ENCODE measurements at regions not wholly inside any gene's neighbourhood (a gene's known extent, or its start where the extent isn't known, plus 50 kb on each side); places are given as distances from the start of the nearest gene placed in this dataset.

- TF ChIP-seq SCRT1 (tag by site-specific recombination; IDR thresholded peaks at IDR 0.05; ENCODE audit: borderline replicate concordance) (no peak), TCF7L2 (IDR thresholded peaks at IDR 0.05; ENCODE audit: borderline replicate concordance, low read depth, low read length) (no peak)
Observed at GRCh38 chr13:54640719-54641118, 1612.1 kb downstream of the OLFM4 start.
